Keratinocyte (primary cell): ENCODE measurements at regions not wholly inside any gene's neighbourhood (a gene's known extent, or its start where the extent isn't known, plus 50 kb on each side); places are given as distances from the start of the nearest gene placed in this dataset.

ENCODE experiments used
- DNase-seq: peaks from one replicate; pipeline ENCODE4 v3.0.0-alpha.2; 2011; ENCODE audit warnings: low read depth, missing footprints, low spot score
- FAIRE-seq: peaks from 2 replicates; lab custom pipeline; 2011; peaks lifted over from hg19 to GRCh38; lab: Jason Lieb, UNC
- H2AFZ ChIP-seq: 2 replicates; pipeline ENCODE4 v1.6.0; 2012; ENCODE audit warnings: low read length, control low read depth, inconsistent platforms; ENCODE audit not compliant: control insufficient read depth
- H3K27ac ChIP-seq: 2 replicates; pipeline ENCODE4 v1.5.1; 2011; ENCODE audit warnings: low read length; ENCODE audit not compliant: control insufficient read depth, insufficient read depth
- H3K27me3 ChIP-seq: 3 replicates; pipeline ENCODE4 v1.6.0; 2011; ENCODE audit warnings: low read length; ENCODE audit not compliant: control insufficient read depth, insufficient read depth; ENCODE audit errors: extremely low read depth
- H3K36me3 ChIP-seq, 2 experiments: 2 replicates in 1 of 2; 3 replicates in 1 of 2; pipeline ENCODE4 v1.5.1; 2011; ENCODE audit warnings: low read length in 2 of 2, mild to moderate bottlenecking in 1 of 2; ENCODE audit not compliant: control insufficient read depth in 2 of 2, insufficient read depth in 2 of 2; ENCODE audit errors: extremely low read depth in 1 of 2
- H3K4me1 ChIP-seq: 3 replicates; pipeline ENCODE4 v1.5.1; 2011; ENCODE audit warnings: low read length; ENCODE audit not compliant: control insufficient read depth, insufficient read depth; ENCODE audit errors: extremely low read depth
- H3K4me2 ChIP-seq: 3 replicates; pipeline ENCODE4 v1.6.0; 2011; ENCODE audit warnings: low read depth, low read length; ENCODE audit not compliant: control insufficient read depth, insufficient read depth; ENCODE audit errors: extremely low read depth
- H3K4me3 ChIP-seq, 3 experiments: fragments of 200-600 bp in 1 of 3; sonication (generic) in 1 of 3; 2 replicates in 2 of 3; 3 replicates in 1 of 3; pipeline ENCODE4 v1.5.1; 2011 to 2016; ENCODE audit warnings: low read length in 3 of 3, mild to moderate bottlenecking in 3 of 3, control low read depth in 2 of 3, inconsistent platforms in 1 of 3, low read depth in 1 of 3, mixed read lengths in 1 of 3, mixed run types in 1 of 3, moderate library complexity in 1 of 3; ENCODE audit not compliant: control insufficient read depth in 2 of 3, insufficient read depth in 2 of 3; ENCODE audit errors: extremely low read depth in 1 of 3
- H3K79me2 ChIP-seq: 2 replicates; pipeline ENCODE4 v1.6.0; 2012; ENCODE audit warnings: low read length; ENCODE audit not compliant: control insufficient read depth, insufficient read depth
- H3K9ac ChIP-seq: 3 replicates; pipeline ENCODE4 v1.6.0; 2011; ENCODE audit warnings: low read length; ENCODE audit not compliant: control insufficient read depth, insufficient read depth; ENCODE audit errors: extremely low read depth
- H3K9me1 ChIP-seq: 3 replicates; pipeline ENCODE4 v1.6.0; 2011; ENCODE audit warnings: low read length; ENCODE audit not compliant: control insufficient read depth, insufficient read depth; ENCODE audit errors: extremely low read depth
- H3K9me3 ChIP-seq: 2 replicates; pipeline ENCODE4 v1.5.1; 2012; ENCODE audit warnings: low read depth, low read length; ENCODE audit not compliant: control insufficient read depth
- H4K20me1 ChIP-seq: 3 replicates; pipeline ENCODE4 v1.6.0; 2011; ENCODE audit warnings: low read length; ENCODE audit not compliant: control insufficient read depth, insufficient read depth; ENCODE audit errors: extremely low read depth
- EZH2 ChIP-seq: IDR thresholded peaks from one replicate; pipeline ENCODE4 v1.6.1; 2012; ENCODE audit warnings: inconsistent platforms, mild to moderate bottlenecking, low read length, moderate library complexity
- dilution Hi-C: fragments of 300-500 bp; cut with MboI; formaldehyde crosslinking; loops from one replicate; pipeline ENCODE4 v1.7.0; 2020; ENCODE audit warnings: low sequenced_read_pairs; ENCODE audit not compliant: extremely low pct_ligation_motif_present
- TF ChIP-seq, protein P1 (sequence below), 3 experiments: IDR thresholded peaks in 1 of 3; conservative IDR thresholded peaks in 1 of 3; optimal IDR thresholded peaks in 1 of 3; 2 replicates in 2 of 3; 3 replicates in 1 of 3; pipeline versions ENCODE3 to v1.5.1; 2011; ENCODE audit warnings: low read length in 3 of 3, mild to moderate bottlenecking in 3 of 3, moderate library complexity in 2 of 3, control low read depth in 1 of 3, inconsistent platforms in 1 of 3; ENCODE audit not compliant: insufficient read depth in 2 of 3; ENCODE audit errors: extremely low read depth in 1 of 3

DNA sequence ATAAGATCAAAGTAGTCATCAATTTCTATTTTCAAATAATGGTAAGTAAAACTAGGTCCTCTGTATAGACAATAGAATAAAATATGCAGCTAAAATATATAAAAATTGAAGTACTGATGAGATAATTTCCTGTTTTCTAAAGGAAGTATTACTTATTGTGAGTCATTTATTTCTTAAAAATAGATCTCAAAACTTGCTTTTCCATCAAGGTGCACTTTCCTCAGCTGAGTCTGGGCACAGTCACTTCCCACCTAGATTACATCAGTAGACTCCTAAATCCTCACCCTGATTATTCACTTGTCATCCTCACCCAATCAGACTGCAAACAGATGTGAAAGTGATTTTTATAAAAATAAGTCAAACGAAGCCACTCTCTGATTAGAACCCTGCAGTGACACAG, 211.5 kb downstream of the POM121L12 start:
- no peaks in the 10 kb centered on the region for H3K9me1 ChIP-seq
- no peaks in the 10 kb centered on the region for H4K20me1 ChIP-seq
- H3K79me2 ChIP-seq: no peaks in the 10 kb centered on the region
- no peak for DNase-seq
- H3K36me3 ChIP-seq: no peaks in the 10 kb centered on the region
- no peak overlapping the region for H2AFZ ChIP-seq
- H3K4me1 ChIP-seq: no peaks in the 10 kb centered on the region
- no peak for FAIRE-seq
- H3K27ac ChIP-seq: no peak overlapping the region
- no peak overlapping the region for H3K4me3 ChIP-seq
- H3K4me2 ChIP-seq: no peak overlapping the region
- H3K27me3 ChIP-seq: no peaks in the 10 kb centered on the region
- H3K9ac ChIP-seq: no peak overlapping the region
- TF ChIP-seq, protein P1, sequence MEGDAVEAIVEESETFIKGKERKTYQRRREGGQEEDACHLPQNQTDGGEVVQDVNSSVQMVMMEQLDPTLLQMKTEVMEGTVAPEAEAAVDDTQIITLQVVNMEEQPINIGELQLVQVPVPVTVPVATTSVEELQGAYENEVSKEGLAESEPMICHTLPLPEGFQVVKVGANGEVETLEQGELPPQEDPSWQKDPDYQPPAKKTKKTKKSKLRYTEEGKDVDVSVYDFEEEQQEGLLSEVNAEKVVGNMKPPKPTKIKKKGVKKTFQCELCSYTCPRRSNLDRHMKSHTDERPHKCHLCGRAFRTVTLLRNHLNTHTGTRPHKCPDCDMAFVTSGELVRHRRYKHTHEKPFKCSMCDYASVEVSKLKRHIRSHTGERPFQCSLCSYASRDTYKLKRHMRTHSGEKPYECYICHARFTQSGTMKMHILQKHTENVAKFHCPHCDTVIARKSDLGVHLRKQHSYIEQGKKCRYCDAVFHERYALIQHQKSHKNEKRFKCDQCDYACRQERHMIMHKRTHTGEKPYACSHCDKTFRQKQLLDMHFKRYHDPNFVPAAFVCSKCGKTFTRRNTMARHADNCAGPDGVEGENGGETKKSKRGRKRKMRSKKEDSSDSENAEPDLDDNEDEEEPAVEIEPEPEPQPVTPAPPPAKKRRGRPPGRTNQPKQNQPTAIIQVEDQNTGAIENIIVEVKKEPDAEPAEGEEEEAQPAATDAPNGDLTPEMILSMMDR (optimal IDR thresholded peaks at IDR 0.05 in 1 of 3, IDR thresholded peaks at IDR 0.05 in 1 of 3, conservative IDR thresholded peaks at IDR 0.05 in 1 of 3; ENCODE audit: extremely low read depth in 1 of 3, insufficient read depth in 2 of 3, low read length in 3 of 3): no peak
- TF ChIP-seq EZH2: no peak
- no peaks in the 10 kb centered on the region for H3K9me3 ChIP-seq
- dilution Hi-C loops: no loop called here

DNA sequence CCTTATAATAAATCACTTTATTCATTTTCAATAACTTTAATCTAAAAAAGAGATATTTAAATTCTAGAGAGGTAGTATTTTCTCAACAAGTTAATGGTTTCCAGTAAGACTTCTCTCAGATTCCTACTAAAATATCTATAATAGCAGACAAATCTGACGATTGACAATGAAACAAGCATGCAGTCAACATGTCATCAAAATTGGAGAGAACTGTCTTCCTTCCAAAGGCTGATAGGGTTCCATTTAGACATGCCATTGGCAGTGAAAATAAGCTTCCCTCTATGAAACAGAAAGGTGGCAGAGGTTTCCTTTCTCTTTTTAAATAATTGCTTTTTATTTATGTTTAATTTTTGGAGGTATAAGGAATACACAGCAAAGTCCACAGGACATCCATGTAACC, 217.1 kb downstream of the POM121L12 start:
- Histone ChIP-seq H3K27ac (no peak overlapping the region), H3K27me3 (no peaks in the 10 kb centered on the region), H3K4me2 (no peak overlapping the region), H3K4me3 (no peak overlapping the region), H3K36me3 (no peaks in the 10 kb centered on the region), H2AFZ (no peak overlapping the region), H3K9me3 (no peaks in the 10 kb centered on the region), H3K9me1 (no peaks in the 10 kb centered on the region), H3K9ac (no peak overlapping the region), H3K4me1 (no peaks in the 10 kb centered on the region), H4K20me1 (no peaks in the 10 kb centered on the region), H3K79me2 (no peaks in the 10 kb centered on the region)
- no peak for TF ChIP-seq EZH2
- TF ChIP-seq, protein P1 (optimal IDR thresholded peaks at IDR 0.05 in 1 of 3, IDR thresholded peaks at IDR 0.05 in 1 of 3, conservative IDR thresholded peaks at IDR 0.05 in 1 of 3; ENCODE audit: extremely low read depth in 1 of 3, insufficient read depth in 2 of 3, low read length in 3 of 3): no peak
- no peak for FAIRE-seq
- dilution Hi-C loops: no loop called here
- DNase-seq: no peak
